DOHH2 (cell line): ENCODE measurements at regions not wholly inside any gene's neighbourhood (a gene's known extent, or its start where the extent isn't known, plus 50 kb on each side); places are given as distances from the start of the nearest gene placed in this dataset.

Source experiments
- CTCF ChIP-seq: fragments of 200-600 bp; sonication (generic); IDR thresholded peaks from one replicate; pipeline ENCODE4 v1.5.1; 2014; ENCODE audit warnings: antibody characterized with exemption, mild to moderate bottlenecking, low read depth, low read length; ENCODE audit not compliant: poor library complexity, severe bottlenecking
- EZH2phosphoT487 ChIP-seq: fragments of 200-600 bp; sonication (generic); IDR thresholded peaks from 2 replicates; pipeline ENCODE4 v1.6.1; 2017; ENCODE audit warnings: borderline replicate concordance, mild to moderate bottlenecking, antibody characterized with exemption, low read length, moderate library complexity, mixed read lengths

- TF ChIP-seq CTCF = no peak
- TF ChIP-seq EZH2phosphoT487 = no peak
These were observed 60.6 kb upstream of the SERP2 start for GRCh38 chr13:44312834-44313551.
